ENCODE measurements at regions not wholly inside any gene's neighbourhood (a gene's known extent, or its start where the extent isn't known, plus 50 kb on each side); places are given as distances from the start of the nearest gene placed in this dataset.

DNA sequence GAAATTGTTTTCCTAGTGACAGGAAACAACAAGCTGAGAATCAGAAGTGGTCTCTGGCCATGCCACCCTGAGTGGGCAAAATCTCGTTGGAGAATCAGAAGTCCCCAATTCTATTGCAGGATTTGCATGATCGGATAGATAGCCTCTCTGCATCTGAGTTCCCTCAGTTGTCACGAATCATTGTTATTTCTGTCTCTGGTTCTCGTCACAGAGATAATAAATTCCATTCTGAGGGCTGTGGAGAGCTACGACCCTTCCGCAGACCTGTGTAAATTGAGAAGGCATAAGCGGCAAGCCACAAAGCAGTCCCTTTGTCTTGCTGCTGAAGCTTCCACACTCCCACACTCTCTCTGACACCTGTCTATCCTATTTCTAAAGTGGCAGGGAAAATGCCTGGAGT, 102.4 kb upstream of the CNR1 start:
- no peak for TF ChIP-seq CTCF (IDR thresholded peaks at IDR 0.05 in 2 of 3, conservative IDR thresholded peaks at IDR 0.05 in 1 of 3; ENCODE audit: control insufficient read depth in 2 of 3, extremely low read depth in 1 of 3, insufficient read depth in 1 of 3, low read depth in 3 of 3, low read length in 3 of 3)
- TF ChIP-seq SUZ12 (IDR thresholded peaks at IDR 0.05; ENCODE audit: unreplicated experiment) = no peak
- no peak for TF ChIP-seq CHD2 (IDR thresholded peaks at IDR 0.05; ENCODE audit: borderline replicate concordance, low read depth, low read length)
